ENCODE measurements at regions not wholly inside any gene's neighbourhood (a gene's known extent, or its start where the extent isn't known, plus 50 kb on each side); places are given as distances from the start of the nearest gene placed in this dataset.

- TF ChIP-seq CREM (CRISPR knock-in tag; IDR thresholded peaks at IDR 0.05): no peak
- TF ChIP-seq, protein P1, sequence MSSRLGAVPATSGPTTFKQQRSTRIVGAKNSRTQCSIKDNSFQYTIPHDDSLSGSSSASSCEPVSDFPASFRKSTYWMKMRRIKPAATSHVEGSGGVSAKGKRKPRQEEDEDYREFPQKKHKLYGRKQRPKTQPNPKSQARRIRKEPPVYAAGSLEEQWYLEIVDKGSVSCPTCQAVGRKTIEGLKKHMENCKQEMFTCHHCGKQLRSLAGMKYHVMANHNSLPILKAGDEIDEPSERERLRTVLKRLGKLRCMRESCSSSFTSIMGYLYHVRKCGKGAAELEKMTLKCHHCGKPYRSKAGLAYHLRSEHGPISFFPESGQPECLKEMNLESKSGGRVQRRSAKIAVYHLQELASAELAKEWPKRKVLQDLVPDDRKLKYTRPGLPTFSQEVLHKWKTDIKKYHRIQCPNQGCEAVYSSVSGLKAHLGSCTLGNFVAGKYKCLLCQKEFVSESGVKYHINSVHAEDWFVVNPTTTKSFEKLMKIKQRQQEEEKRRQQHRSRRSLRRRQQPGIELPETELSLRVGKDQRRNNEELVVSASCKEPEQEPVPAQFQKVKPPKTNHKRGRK (CRISPR knock-in tag; IDR thresholded peaks at IDR 0.05; ENCODE audit: borderline replicate concordance): no peak
- no peak for TF ChIP-seq MXD4 (CRISPR knock-in tag; IDR thresholded peaks at IDR 0.05; ENCODE audit: borderline replicate concordance)
- TF ChIP-seq, protein P2, sequence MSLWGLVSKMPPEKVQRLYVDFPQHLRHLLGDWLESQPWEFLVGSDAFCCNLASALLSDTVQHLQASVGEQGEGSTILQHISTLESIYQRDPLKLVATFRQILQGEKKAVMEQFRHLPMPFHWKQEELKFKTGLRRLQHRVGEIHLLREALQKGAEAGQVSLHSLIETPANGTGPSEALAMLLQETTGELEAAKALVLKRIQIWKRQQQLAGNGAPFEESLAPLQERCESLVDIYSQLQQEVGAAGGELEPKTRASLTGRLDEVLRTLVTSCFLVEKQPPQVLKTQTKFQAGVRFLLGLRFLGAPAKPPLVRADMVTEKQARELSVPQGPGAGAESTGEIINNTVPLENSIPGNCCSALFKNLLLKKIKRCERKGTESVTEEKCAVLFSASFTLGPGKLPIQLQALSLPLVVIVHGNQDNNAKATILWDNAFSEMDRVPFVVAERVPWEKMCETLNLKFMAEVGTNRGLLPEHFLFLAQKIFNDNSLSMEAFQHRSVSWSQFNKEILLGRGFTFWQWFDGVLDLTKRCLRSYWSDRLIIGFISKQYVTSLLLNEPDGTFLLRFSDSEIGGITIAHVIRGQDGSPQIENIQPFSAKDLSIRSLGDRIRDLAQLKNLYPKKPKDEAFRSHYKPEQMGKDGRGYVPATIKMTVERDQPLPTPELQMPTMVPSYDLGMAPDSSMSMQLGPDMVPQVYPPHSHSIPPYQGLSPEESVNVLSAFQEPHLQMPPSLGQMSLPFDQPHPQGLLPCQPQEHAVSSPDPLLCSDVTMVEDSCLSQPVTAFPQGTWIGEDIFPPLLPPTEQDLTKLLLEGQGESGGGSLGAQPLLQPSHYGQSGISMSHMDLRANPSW (CRISPR knock-in tag; conservative IDR thresholded peaks at IDR 0.05; ENCODE audit: low read depth): no peak
Measured at GRCh38 chr14:80264702-80265101, 53.4 kb upstream of the DIO2 start (continued).
